SK-N-DZ (cell line): ENCODE measurements at regions not wholly inside any gene's neighbourhood (a gene's known extent, or its start where the extent isn't known, plus 50 kb on each side); places are given as distances from the start of the nearest gene placed in this dataset.
"Not testable (repeated sequence)": the region's sequence is repeated elsewhere in the genome, so short reads cannot be mapped to it uniquely, and the experiment has no call there.

Experiments used
- DNase-seq: peaks from one replicate; pipeline ENCODE4 v3.0.0-alpha.2; 2015; ENCODE audit warnings: low spot score
- small RNA-seq, 2 experiments: library from RNA; depleted of rRNA; stranded (forward); fragments of <200 nt; gene quantifications; one replicate each; pipeline ENCODE3, GENCODE V24; 2014

- DNase-seq, result peak; percentile 23
Measured at GRCh38 chr3:90182291-90182976, 1075.0 kb downstream of the EPHA3 start.

- no peak for DNase-seq
Measured at GRCh38 chr3:90184861-90185260, 1077.4 kb downstream of the EPHA3 start.

- DNase-seq, result not testable (repeated sequence)
Measured at GRCh38 chr3:90197383-90197782, 1090.0 kb downstream of the EPHA3 start.

GRCh38 chr3:90202931-90203330, 1095.5 kb downstream of the EPHA3 start:
- not testable (repeated sequence) for DNase-seq

- not testable (repeated sequence) for DNase-seq
Measured at GRCh38 chr3:90206482-90206881, 1099.1 kb downstream of the EPHA3 start.

- not testable (repeated sequence) for DNase-seq
Measured at GRCh38 chr3:90207353-90208097, 1100.1 kb downstream of the EPHA3 start.

GRCh38 chr3:90221900-90222299, 1114.5 kb downstream of the EPHA3 start:
- no peak for DNase-seq

GRCh38 chr3:90241481-90241880, 1134.1 kb downstream of the EPHA3 start:
- DNase-seq, result no peak

- DNase-seq, result no peak
Measured at GRCh38 chr3:90253131-90253530, 1145.7 kb downstream of the EPHA3 start.

- DNase-seq, result no peak
Measured at GRCh38 chr3:90261481-90262433, 1154.3 kb downstream of the EPHA3 start.

Small RNAs in the stretch of these regions (small RNA-seq; reads per million reads assigned to genes)
- 0 reads per million in 2 experiments for gene HSPE1P19
- gene RF00012, result 0.10 to 0.84 reads per million in 2 experiments
- gene RNU6-712P, result 0 reads per million in 2 experiments
